Natural killer cell treated with Interleukin-12 subunit alpha and Interleukin-12 subunit beta and Interleukin-15 and Interleukin-18, amount 100 ng/mL, for 72 hours (primary cell): ENCODE measurements at regions not wholly inside any gene's neighbourhood (a gene's known extent, or its start where the extent isn't known, plus 50 kb on each side); places are given as distances from the start of the nearest gene placed in this dataset.
"Not testable (repeated sequence)": the region's sequence is repeated elsewhere in the genome, so short reads cannot be mapped to it uniquely, and the experiment has no call there.

ENCODE experiments used
- ATAC-seq, 2 donors: fragments of 150-1000 bp; cut with Tn5 transposase in 1 of 2; sonication (Bioruptor Pico), chemical (Tn5 transposase) in 1 of 2; 2 replicates each; pipeline ENCODE4 v1.10.0; 2021
- DNase-seq: peaks from one replicate; pipeline ENCODE4 v3.0.0; 2022; ENCODE audit warnings: low spot score
- H3K27ac Mint-ChIP-seq, 2 donors: 1 replicate in 1 of 2; 2 replicates in 1 of 2; pipeline ENCODE4 v1.8.0; 2022; ENCODE audit warnings: mixed read lengths in 2 of 2, mild to moderate bottlenecking in 1 of 2, moderate library complexity in 1 of 2
- H3K27me3 Mint-ChIP-seq, 2 donors: 1 replicate in 1 of 2; 2 replicates in 1 of 2; pipeline ENCODE4 v1.8.0; 2022; ENCODE audit warnings: mixed read lengths in 2 of 2
- H3K36me3 Mint-ChIP-seq: one replicate; pipeline ENCODE4 v1.8.0; 2022; ENCODE audit warnings: mixed read lengths
- H3K4me1 Mint-ChIP-seq, 2 donors: 1 replicate in 1 of 2; 2 replicates in 1 of 2; pipeline ENCODE4 v1.8.0; 2022; ENCODE audit warnings: low read depth in 2 of 2, mixed read lengths in 2 of 2, mild to moderate bottlenecking in 1 of 2
- H3K4me3 Mint-ChIP-seq: one replicate; pipeline ENCODE4 v1.8.0; 2022; ENCODE audit warnings: mixed read lengths
- H3K9me3 Mint-ChIP-seq: 2 replicates; pipeline ENCODE4 v1.8.0; 2022; ENCODE audit warnings: mixed read lengths

DNA sequence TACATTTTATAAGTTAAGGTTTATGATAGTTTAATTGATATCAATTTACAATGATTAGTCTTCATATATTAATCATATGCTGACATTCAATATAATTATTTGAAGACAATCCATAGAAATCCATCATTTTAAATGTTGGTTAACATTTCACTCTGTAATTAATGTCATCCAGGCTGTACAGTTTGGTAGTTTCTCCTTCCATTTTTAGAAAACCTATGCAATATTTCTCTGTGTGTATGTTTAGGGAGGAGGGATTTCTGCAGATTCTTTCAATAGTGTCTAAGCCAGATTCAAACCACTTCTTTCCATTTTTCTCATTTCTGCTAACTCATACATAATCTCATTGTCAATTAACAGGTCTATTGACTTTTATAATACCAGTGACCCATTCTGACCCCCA lies 1159.0 kb upstream of the ATXN8OS start:
- H3K9me3 Mint-ChIP-seq: peaks cover 17% of the 10 kb centered on the region

DNA sequence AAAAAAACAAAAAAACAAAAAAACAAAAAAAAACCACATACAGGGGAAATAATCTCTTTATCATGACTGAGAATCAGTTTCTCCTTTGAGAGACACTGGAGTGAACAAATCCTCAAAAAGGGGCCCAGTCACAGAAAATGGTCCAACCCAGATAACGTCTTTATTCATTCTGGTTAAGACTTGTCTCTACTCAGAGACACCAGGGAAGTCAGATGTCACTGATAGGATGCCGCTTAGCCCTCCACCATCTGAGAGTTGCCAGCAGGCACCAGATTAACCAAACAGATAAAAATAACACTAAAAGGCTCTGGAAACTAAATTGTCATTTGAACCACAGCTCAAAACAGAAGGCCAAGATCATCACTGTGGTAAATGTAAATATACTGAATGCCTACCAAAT lies 1163.4 kb upstream of the ATXN8OS start:
- ATAC-seq (no peak), DNase-seq (no peak)
- peaks cover 19% of the 10 kb centered on the region for H3K9me3 Mint-ChIP-seq
- no peaks in the 10 kb centered on the region for H3K4me1 Mint-ChIP-seq
- no peak overlapping the region for H3K4me3 Mint-ChIP-seq
- H3K27ac Mint-ChIP-seq: no peak overlapping the region
- no peaks in the 10 kb centered on the region for H3K27me3 Mint-ChIP-seq
- H3K36me3 Mint-ChIP-seq: peaks cover 10% of the 10 kb centered on the region

More for the DNA sequence above, 1159.0 kb upstream of the ATXN8OS start:
- Mint-ChIP-seq H3K4me3 (no peak overlapping the region), H3K4me1 (no peaks in the 10 kb centered on the region), H3K27me3 (no peaks in the 10 kb centered on the region), H3K27ac (no peak overlapping the region), H3K36me3 (peaks cover 6% of the 10 kb centered on the region)
- DNase-seq (no peak), ATAC-seq (no peak)

DNA sequence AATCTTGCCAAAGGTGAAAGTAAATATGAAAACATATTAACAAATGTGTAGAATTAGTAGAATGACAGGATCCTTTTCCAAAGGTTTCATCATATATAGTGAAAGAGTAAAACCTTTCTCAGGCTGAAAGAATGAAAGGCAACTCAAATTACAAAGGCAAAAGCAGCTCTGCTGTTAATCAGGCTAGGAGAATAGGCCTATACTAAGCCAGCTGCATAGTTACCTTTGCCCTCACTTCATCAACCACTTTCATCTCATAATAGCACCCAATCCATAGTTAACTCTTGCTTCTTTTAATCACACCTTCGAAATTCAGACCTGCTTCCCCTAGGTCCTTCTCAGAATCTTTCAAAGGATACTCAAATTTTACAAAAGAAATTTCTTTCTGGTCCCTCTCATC lies 1167.6 kb upstream of the ATXN8OS start:
- peaks cover 25% of the 10 kb centered on the region for H3K9me3 Mint-ChIP-seq
- no peak overlapping the region for H3K4me3 Mint-ChIP-seq
- no peak for ATAC-seq

DNA sequence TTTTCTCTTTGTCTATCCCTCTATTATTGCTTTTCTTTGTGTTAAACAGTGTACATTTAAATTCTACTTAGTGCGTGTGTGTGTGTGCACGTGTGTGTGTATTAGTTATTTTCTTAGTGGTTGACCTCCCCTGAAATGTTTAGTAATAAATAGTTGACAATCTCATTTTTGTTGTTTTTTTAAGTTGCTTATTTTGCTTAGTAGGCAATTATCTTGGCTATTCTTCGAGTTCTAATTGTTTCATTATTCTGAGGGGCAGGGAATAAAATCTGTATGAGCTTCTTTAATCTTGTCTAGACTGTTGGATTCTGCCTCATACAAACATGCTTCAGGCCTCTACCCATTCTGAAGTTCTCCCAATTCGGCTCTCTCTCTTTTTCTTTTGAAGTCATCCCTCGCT lies 1169.0 kb upstream of the ATXN8OS start:
- DNase-seq: no peak
- Mint-ChIP-seq H3K27me3 (no peaks in the 10 kb centered on the region), H3K4me1 (no peaks in the 10 kb centered on the region), H3K36me3 (peaks cover 11% of the 10 kb centered on the region), H3K9me3 (peaks cover 22% of the 10 kb centered on the region), H3K27ac (no peak overlapping the region), H3K4me3 (no peak overlapping the region)
- no peak for ATAC-seq

More for the DNA sequence above, 1167.6 kb upstream of the ATXN8OS start:
- H3K36me3 Mint-ChIP-seq: peaks cover 17% of the 10 kb centered on the region
- DNase-seq: no peak
- H3K27me3 Mint-ChIP-seq: no peaks in the 10 kb centered on the region
- no peaks in the 10 kb centered on the region for H3K4me1 Mint-ChIP-seq
- H3K27ac Mint-ChIP-seq: no peak overlapping the region

DNA sequence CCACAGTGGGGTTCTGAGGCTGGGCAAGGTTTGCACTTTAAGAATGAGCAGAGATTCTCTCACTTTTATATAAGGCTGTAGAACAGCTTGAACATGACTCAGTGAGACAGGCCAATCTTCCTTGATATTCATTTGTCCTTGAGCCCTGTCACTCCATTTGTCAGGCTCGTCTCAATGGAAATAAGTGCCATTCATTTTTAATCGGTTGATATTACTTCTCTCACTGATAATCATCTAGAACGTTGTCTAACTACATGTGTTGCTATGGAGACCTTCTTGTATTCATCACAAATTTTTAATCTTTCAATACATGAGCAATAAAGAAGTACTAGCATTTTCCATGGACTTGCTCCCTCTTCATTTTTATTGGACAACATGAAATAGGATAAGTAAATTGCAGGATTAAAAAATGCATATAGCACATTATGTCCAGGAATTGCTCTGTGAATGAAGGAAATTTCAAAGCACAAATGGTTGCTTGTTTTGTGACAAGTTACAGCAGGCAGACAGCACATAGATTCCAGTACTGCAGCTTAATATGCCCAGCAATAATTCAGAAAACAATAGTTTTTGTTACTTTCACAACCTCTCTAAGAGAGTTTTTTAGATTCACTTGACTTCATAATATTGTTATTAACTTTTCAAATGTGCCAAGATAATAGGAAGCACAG lies 1178.4 kb upstream of the ATXN8OS start:
- H3K36me3 Mint-ChIP-seq: no peaks in the 10 kb centered on the region
- H3K9me3 Mint-ChIP-seq: no peaks in the 10 kb centered on the region
- H3K27me3 Mint-ChIP-seq: no peaks in the 10 kb centered on the region
- no peak overlapping the region for H3K4me3 Mint-ChIP-seq
- no peak for DNase-seq
- ATAC-seq: no peak
- no peaks in the 10 kb centered on the region for H3K4me1 Mint-ChIP-seq
- H3K27ac Mint-ChIP-seq: no peak overlapping the region

DNA sequence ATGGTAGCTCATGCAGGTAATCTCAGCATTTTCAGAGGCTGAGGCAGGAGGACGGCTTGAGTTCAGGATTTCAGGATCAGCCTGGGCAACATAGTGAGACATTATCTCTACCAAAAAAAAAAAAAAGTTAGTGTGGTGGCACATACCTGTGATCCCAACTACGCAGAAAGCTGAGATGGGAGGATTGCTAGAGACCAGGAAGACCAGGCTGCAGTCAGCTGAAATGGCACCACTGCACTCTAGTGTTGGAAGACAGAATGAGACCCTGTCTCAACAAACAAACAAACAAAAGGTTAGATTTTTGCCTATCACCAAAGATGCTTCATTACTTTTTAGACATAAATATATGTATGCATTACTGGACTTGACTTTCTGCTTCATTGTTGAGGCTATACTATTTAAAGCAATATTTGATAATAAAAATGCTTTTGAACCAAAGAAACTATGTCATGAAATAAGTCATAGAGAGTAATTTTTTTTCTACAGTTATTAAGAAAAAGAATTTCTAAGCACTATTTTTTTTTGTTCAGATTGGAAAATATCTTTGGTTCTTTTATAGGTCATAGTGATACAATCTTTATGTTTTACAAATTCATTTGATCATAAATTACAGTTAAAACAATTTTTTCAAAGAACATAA lies 1180.1 kb upstream of the ATXN8OS start:
- Mint-ChIP-seq H3K27me3 (no peaks in the 10 kb centered on the region), H3K27ac (no peak overlapping the region), H3K36me3 (no peaks in the 10 kb centered on the region), H3K4me3 (no peak overlapping the region), H3K9me3 (no peaks in the 10 kb centered on the region), H3K4me1 (no peaks in the 10 kb centered on the region)
- ATAC-seq: no peak
- DNase-seq: no peak

DNA sequence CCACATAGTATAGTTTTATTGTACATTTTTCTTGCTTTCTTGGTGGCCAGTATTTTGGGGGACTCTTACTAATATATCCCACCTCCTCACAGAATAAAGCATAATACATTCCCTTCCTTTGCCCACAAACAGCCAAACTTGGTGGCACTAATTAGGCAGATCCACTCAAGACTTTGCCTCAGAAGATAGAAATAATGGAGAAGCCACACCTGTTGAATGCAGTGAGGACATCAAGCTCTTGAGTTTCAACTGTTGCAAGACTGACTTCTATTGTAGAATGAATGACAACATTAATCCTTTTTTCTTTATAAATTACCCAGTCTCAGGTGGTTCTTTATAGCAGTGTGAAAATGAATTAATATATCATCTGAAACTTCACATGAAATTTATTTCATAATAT lies 1183.6 kb upstream of the ATXN8OS start:
- no peak overlapping the region for H3K27ac Mint-ChIP-seq
- no peaks in the 10 kb centered on the region for H3K36me3 Mint-ChIP-seq
- peaks cover 3% of the 10 kb centered on the region for H3K9me3 Mint-ChIP-seq
- no peaks in the 10 kb centered on the region for H3K27me3 Mint-ChIP-seq
- no peak overlapping the region for H3K4me3 Mint-ChIP-seq
- no peaks in the 10 kb centered on the region for H3K4me1 Mint-ChIP-seq
- ATAC-seq (no peak), DNase-seq (no peak)

DNA sequence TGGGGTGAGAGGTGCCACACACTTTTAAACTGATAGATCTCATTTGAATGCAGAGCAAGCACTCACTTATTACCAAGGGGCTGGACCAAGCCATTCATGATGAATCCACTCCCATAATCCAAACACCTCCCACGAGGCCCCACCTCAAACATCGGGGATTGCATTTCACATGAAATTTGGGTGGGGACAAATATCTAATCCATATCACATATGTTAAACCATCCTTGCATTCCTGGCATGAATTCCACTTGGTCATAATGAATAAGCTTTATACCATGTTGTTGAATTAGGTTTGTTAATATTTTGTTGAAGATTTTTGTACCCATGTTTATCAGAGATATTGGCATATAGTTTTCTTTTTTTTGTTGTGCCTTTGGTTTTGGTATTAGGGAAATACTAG lies 1198.7 kb upstream of the ATXN8OS start:
- ATAC-seq: no peak
- DNase-seq: no peak
- H3K9me3 Mint-ChIP-seq: peaks cover 41% of the 10 kb centered on the region
- no peak overlapping the region for H3K4me3 Mint-ChIP-seq
- peaks cover 37% of the 10 kb centered on the region for H3K36me3 Mint-ChIP-seq
- H3K27me3 Mint-ChIP-seq: no peaks in the 10 kb centered on the region
- no peaks in the 10 kb centered on the region for H3K4me1 Mint-ChIP-seq
- no peak overlapping the region for H3K27ac Mint-ChIP-seq

DNA sequence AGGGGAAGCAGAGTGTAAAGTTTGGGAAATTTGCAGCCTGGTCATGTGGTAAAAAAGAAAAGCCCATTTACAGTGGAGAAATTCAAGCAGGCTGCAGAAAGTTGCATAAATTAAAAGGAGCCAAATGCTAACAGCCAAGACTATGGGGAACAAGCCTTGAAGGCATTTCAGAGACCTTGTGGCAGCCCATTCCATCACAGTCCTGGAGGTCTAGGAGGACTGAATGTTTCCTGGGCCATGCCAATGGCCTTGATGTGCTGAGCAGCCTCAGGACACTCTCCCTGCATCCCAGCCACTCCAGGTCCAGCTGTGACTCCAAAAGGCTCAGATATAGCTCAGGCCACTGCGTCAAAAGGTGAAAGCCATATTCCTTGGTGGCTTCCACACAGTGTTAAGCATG lies 1202.4 kb upstream of the ATXN8OS start:
- DNase-seq (no peak), ATAC-seq (no peak)
- Mint-ChIP-seq H3K4me1 (no peaks in the 10 kb centered on the region), H3K36me3 (peaks cover 28% of the 10 kb centered on the region), H3K4me3 (no peak overlapping the region), H3K27ac (no peak overlapping the region), H3K9me3 (peaks cover 35% of the 10 kb centered on the region), H3K27me3 (no peaks in the 10 kb centered on the region)

DNA sequence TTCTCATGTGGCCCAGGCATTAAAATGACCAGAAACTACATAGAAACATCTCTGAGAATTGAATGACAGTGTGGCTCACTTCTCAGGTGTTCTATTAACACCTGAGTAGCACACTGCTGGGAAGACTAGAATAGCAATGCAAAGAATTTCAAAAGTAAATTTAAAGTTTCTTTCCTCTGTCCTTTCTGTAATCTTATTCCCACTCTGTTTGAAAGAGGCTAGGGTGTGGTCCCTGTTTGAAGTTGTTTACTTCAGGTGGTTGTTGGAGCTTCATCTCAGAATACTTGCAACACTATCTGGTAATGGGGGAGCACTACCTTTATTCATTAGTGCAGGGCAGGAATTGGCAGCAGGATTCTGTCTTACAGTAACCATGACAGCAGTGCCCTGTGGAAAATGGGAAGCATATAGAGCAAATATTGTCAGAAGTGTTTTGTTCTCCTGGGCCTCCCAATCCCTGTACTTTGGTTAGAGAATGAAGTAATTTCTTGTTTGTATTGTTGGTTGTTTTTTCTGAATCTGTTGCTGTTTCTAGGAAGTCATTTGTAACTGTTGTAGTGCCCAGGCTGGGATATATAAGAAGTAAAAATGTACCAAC lies 1210.2 kb upstream of the ATXN8OS start:
- H3K27me3 Mint-ChIP-seq: no peaks in the 10 kb centered on the region
- peaks cover 21% of the 10 kb centered on the region for H3K9me3 Mint-ChIP-seq
- ATAC-seq: no peak
- peaks cover 12% of the 10 kb centered on the region for H3K36me3 Mint-ChIP-seq
- H3K27ac Mint-ChIP-seq: no peak overlapping the region
- no peak overlapping the region for H3K4me3 Mint-ChIP-seq
- no peak for DNase-seq
- H3K4me1 Mint-ChIP-seq: no peaks in the 10 kb centered on the region

DNA sequence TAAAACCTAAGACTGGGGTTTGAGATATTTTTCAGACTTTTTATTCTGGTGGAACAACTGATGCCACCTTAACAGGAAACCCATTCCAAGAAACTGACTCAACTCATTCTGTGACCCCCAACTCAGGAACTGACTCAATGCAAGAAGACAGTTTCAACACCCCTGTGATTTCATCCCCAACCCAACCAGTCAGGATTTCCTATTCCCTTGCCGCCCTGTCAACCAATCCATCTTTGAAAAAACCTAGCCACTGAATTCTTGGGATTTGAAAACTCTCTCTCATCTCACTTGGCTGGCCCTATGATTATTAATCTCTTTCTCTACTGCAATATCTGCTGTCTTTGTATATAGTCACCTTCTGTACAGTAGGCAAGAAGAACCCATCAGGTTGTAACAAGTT lies 1211.9 kb upstream of the ATXN8OS start:
- H3K27me3 Mint-ChIP-seq: no peaks in the 10 kb centered on the region
- H3K9me3 Mint-ChIP-seq: peaks cover 25% of the 10 kb centered on the region
- ATAC-seq: no peak
- no peak overlapping the region for H3K4me3 Mint-ChIP-seq
- DNase-seq: no peak
- H3K27ac Mint-ChIP-seq: no peak overlapping the region
- H3K36me3 Mint-ChIP-seq: peaks cover 17% of the 10 kb centered on the region
- H3K4me1 Mint-ChIP-seq: no peaks in the 10 kb centered on the region

DNA sequence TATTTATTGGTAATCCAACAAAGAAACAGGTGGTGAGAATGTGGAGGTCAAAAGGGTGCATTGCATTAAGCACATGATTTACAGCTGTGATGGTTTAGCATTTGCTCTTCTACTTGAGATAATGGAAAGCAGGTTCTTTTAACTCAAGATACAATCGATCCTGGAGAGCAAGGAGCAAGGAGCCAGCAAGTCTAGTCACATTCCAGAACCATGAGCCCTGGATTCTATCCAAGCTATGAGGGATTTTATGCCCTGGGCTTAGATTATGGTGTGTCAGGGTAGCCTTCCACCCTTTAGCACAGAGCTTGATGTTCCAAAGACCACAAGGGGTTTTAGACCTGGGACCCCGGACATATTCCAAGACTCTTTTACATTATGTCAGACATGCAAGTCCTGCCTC lies 1213.9 kb upstream of the ATXN8OS start:
- H3K9me3 Mint-ChIP-seq: peaks cover 28% of the 10 kb centered on the region
- H3K27ac Mint-ChIP-seq, H3K27me3 Mint-ChIP-seq, H3K4me3 Mint-ChIP-seq, H3K4me1 Mint-ChIP-seq, ATAC-seq, DNase-seq: not testable (repeated sequence)
- peaks cover 12% of the 10 kb centered on the region for H3K36me3 Mint-ChIP-seq

DNA sequence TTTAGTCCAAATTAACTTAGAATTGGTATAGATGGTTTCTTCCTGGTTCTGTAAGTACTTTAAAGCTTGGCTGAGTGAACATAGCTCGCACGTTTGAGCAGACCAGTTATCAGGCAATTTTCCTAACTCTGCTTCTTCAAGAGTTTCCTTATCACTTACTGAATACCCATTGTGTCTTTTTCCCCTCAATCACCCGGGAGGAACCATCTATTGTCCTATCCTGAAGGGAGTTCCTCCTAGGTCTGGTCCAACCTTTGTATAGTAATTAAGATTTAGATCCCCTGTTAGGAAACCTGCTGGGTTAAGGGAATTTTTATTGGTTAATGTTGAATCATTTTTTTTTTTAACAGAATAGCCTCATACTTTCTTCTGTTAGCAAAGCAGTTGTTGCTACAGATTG lies 1215.0 kb upstream of the ATXN8OS start:
- H3K27me3 Mint-ChIP-seq, ATAC-seq, DNase-seq, H3K4me3 Mint-ChIP-seq, H3K27ac Mint-ChIP-seq, H3K4me1 Mint-ChIP-seq: not testable (repeated sequence)
- Mint-ChIP-seq H3K9me3 (peaks cover 23% of the 10 kb centered on the region), H3K36me3 (peaks cover 12% of the 10 kb centered on the region)

DNA sequence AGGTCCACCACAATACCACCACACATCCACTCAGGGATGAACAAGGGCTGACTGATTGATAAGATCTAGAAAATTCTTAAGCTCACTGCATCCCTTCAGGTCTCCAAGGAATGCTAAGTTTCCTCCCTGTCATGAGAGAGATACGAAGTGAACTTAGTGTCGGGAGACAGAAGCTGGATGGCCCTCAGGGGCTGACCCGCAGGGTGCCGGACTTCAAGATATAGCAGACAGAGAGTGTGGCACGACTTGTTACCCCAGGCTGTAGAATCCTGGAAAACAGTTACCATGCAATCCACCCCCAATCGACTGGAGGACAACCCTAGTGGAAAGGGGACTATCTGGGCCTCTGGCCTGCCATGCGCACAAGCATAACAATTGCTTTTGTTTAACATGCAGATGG lies 1217.5 kb upstream of the ATXN8OS start:
- peaks cover 15% of the 10 kb centered on the region for H3K9me3 Mint-ChIP-seq
- H3K27me3 Mint-ChIP-seq, H3K27ac Mint-ChIP-seq, H3K4me1 Mint-ChIP-seq, H3K4me3 Mint-ChIP-seq, H3K36me3 Mint-ChIP-seq, ATAC-seq, DNase-seq: not testable (repeated sequence)
